ENCODE measurements at regions not wholly inside any gene's neighbourhood (a gene's known extent, or its start where the extent isn't known, plus 50 kb on each side); places are given as distances from the start of the nearest gene placed in this dataset.
"Not testable (repeated sequence)": the region's sequence is repeated elsewhere in the genome, so short reads cannot be mapped to it uniquely, and the experiment has no call there.

DNA sequence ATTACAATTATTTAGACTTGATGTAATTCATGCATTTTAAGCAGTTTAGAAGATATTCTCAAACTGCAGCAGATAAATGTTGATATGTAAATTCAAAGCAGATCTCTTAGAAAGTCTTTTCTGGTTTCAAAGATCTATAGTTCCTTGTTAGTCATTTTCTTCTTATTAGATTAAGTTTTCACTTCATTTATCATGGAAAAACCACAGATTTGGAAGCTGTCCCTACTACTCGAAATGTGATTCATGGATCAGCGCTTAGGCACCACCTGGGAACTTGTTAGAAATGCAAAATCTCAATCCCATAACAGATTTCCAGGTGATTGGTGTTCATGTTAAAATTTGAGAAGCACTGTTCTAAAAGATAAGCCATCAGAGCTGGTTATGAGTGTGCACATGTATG, 92.8 kb upstream of the CDH2 start:
- TF ChIP-seq, protein P1, sequence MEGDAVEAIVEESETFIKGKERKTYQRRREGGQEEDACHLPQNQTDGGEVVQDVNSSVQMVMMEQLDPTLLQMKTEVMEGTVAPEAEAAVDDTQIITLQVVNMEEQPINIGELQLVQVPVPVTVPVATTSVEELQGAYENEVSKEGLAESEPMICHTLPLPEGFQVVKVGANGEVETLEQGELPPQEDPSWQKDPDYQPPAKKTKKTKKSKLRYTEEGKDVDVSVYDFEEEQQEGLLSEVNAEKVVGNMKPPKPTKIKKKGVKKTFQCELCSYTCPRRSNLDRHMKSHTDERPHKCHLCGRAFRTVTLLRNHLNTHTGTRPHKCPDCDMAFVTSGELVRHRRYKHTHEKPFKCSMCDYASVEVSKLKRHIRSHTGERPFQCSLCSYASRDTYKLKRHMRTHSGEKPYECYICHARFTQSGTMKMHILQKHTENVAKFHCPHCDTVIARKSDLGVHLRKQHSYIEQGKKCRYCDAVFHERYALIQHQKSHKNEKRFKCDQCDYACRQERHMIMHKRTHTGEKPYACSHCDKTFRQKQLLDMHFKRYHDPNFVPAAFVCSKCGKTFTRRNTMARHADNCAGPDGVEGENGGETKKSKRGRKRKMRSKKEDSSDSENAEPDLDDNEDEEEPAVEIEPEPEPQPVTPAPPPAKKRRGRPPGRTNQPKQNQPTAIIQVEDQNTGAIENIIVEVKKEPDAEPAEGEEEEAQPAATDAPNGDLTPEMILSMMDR (conservative IDR thresholded peaks at IDR 0.05; ENCODE audit: low read depth, low read length) = no peak

DNA sequence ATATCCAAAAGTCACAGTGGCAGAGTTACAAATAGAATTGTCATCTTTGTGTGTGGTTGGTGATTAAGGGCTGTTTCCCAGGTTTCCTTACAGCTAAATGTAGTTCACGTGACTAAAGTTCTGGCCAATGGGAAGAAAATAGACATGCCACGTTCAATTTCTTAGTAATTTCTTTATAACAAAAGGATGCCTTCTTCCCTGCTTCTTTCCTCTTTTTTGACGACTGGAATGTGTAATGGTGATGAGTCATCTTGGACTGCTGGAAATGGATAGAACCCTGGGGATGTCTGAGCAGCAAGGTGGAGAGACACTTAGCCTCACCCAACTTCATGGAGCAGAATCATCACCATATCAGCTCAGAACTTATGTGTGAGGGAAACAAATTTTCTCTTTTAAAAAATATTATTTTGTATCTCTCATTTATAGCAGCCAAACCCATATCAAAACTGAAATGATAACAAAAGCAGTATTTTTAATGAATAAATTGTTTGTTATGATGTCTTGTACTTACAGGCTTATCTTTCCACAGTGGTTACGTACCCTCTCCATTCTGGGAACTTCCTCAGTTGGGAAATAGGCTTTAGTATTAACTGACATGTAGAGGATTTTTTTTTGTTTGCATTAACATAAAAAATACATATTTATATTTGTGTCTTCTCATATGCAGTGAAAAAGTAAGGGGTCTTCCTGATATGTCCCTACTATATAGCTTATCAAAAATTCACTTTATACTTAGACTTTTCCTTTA, 91.1 kb upstream of the CDH2 start:
- peak; percentile 4 for DNase-seq (ENCODE audit: low read depth)
- H3K4me3 ChIP-seq (ENCODE audit: low read depth, low read length) = no peak overlapping the region
- TF ChIP-seq, protein P1 (conservative IDR thresholded peaks at IDR 0.05; ENCODE audit: low read depth, low read length) = no peak

More for the DNA sequence above, 92.8 kb upstream of the CDH2 start:
- H3K4me3 ChIP-seq (ENCODE audit: low read depth, low read length) = no peak overlapping the region
- no peak for DNase-seq (ENCODE audit: low read depth)

DNA sequence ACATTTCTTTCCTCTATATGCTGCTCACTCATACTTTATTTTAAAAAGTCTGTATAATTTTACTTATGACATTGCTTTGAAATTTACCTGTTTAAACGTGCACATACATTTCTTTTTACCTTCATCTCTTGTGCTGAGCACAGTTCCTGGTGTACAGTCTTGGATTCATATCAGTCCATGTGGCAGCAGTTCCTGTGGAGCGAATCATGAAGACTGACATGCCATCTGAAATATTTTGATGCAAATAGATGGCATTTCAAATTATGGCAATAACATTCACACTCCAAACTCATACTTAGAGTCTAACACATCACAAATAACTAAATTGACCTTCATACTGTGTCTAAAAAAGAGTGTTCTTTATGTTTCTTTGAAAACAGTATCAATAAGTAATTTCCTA, 90.3 kb upstream of the CDH2 start:
- no peak overlapping the region for H3K4me3 ChIP-seq (ENCODE audit: low read depth, low read length)
- DNase-seq (ENCODE audit: low read depth) = no peak
- TF ChIP-seq, protein P1 (conservative IDR thresholded peaks at IDR 0.05; ENCODE audit: low read depth, low read length) = no peak

DNA sequence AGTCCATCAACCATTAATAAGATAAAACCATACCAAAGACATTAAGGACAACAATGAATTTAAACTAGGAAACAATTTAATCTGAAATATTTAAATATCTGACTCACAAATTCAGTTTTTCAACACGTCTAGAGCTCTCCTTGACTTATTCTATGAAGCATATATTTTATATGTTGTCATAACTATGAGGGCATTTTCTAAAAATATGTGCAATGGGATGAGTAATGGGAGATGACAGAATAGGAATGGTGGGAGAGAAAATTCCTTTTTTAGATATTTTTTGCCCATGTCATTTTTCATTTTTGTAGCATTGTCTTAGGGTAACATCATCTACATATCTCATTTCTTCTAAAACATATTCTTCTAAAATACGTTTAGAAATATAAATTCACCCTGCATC, 79.2 kb upstream of the CDH2 start:
- TF ChIP-seq, protein P1 (conservative IDR thresholded peaks at IDR 0.05; ENCODE audit: low read depth, low read length) = no peak
- no peak for DNase-seq (ENCODE audit: low read depth)
- H3K4me3 ChIP-seq (ENCODE audit: low read depth, low read length) = no peak overlapping the region

DNA sequence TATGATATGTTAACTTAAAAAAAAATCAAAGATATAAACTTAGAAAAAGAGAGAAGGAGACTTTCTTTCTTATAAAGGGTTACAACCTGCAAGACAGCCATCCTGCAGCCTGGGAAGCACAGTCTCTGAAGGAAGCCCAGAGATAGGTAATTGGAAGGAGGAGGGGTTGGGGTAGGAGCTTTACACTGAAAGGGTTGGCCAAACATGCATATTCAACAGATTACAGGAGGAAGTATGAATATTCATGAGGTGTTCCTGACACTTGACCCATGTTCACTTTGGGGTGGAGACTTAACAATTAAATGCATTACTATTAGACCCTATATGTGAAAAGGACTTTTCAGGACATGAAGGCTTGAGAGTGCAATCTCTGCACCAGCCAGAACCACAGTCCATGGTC, 71.7 kb upstream of the CDH2 start:
- DNase-seq (ENCODE audit: low read depth) = no peak
- no peak overlapping the region for H3K4me3 ChIP-seq (ENCODE audit: low read depth, low read length)

DNA sequence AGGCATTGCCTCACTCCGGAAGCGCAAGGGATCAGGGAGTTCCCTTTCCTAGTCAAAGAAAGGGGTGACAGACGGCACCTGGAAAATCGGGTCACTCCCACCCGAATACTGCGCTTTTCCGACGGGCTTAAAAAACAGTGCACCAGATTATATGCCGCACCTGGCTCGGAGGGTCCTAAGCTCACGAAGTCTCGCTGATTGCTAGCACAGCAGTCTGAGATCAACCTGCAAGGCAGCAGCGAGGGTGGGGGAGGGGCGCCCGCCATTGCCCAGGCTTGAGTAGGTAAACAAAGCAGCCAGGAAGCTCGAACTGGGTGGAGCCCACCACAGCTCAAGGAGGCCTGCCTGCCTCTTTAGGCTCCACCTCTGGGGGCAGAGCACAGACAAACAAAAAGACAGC, 63.7 kb upstream of the CDH2 start:
- DNase-seq (ENCODE audit: low read depth); H3K4me3 ChIP-seq (ENCODE audit: low read depth, low read length): not testable (repeated sequence)

More for the DNA sequence above, 71.7 kb upstream of the CDH2 start:
- TF ChIP-seq, protein P1 (conservative IDR thresholded peaks at IDR 0.05; ENCODE audit: low read depth, low read length) = no peak

DNA sequence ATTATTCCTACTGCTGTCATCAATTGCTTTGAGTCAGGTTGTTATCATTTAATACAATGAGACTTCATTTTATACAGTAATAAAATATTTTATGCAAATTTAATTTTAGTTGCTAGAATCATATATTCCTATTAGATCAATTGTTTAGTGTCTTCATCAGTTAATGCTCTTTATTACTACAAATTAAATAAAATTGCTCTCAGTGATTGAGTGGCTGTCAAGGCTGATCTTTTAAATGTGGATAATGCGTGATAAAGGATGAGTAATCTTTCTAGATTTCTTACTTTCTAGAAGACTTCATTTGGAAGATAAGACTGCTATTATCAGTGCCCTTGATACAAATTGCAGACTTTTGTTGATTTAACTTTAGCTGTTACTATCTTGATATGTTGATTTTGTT, 59.6 kb upstream of the CDH2 start:
- H3K4me3 ChIP-seq (ENCODE audit: low read depth, low read length) = no peak overlapping the region
- TF ChIP-seq, protein P1 (conservative IDR thresholded peaks at IDR 0.05; ENCODE audit: low read depth, low read length) = no peak
- no peak for DNase-seq (ENCODE audit: low read depth)
